GDM1 (cell line): ENCODE measurements at regions not wholly inside any gene's neighbourhood (a gene's known extent, or its start where the extent isn't known, plus 50 kb on each side); places are given as distances from the start of the nearest gene placed in this dataset.
"Not testable (repeated sequence)": the region's sequence is repeated elsewhere in the genome, so short reads cannot be mapped to it uniquely, and the experiment has no call there.

Experiments
- DNase-seq: peaks from one replicate; lab custom pipeline; 2025; lab: John Stamatoyannopoulos, UW

- DNase-seq, result no peak
Observed at GRCh38 chr6:137655291-137655690, 161.1 kb upstream of the OLIG3 start.

- no peak for DNase-seq
Observed at GRCh38 chr6:137656735-137657134, 162.5 kb upstream of the OLIG3 start.

GRCh38 chr6:137657351-137657911 lies 163.2 kb upstream of the OLIG3 start:
- no peak for DNase-seq

- DNase-seq, result no peak
Observed at GRCh38 chr6:137658287-137658686, 164.1 kb upstream of the OLIG3 start.

GRCh38 chr6:137659871-137660270 lies 165.7 kb upstream of the OLIG3 start:
- no peak for DNase-seq

- no peak for DNase-seq
Observed at GRCh38 chr6:137660296-137660731, 166.1 kb upstream of the OLIG3 start.

GRCh38 chr6:137661601-137662000 lies 167.4 kb upstream of the OLIG3 start:
- DNase-seq, result no peak

GRCh38 chr6:137664183-137664582 lies 170.0 kb upstream of the OLIG3 start:
- DNase-seq, result no peak

- no peak for DNase-seq
Observed at GRCh38 chr6:137665342-137665934, 171.2 kb upstream of the OLIG3 start.

GRCh38 chr6:137666202-137666774 lies 172.1 kb upstream of the OLIG3 start:
- no peak for DNase-seq

GRCh38 chr6:137673603-137674002 lies 179.4 kb upstream of the OLIG3 start:
- no peak for DNase-seq

GRCh38 chr6:137676888-137677287 lies 182.7 kb upstream of the OLIG3 start:
- no peak for DNase-seq

- no peak for DNase-seq
Observed at GRCh38 chr6:137677709-137678108, 183.5 kb upstream of the OLIG3 start.

GRCh38 chr6:137678451-137678850 lies 184.3 kb upstream of the OLIG3 start:
- no peak for DNase-seq

- DNase-seq, result no peak
Observed at GRCh38 chr6:137680705-137681346, 186.2 kb upstream of the TNFAIP3 start.

- DNase-seq, result no peak
Observed at GRCh38 chr6:137681445-137682009, 185.5 kb upstream of the TNFAIP3 start.

GRCh38 chr6:137682658-137683057 lies 184.4 kb upstream of the TNFAIP3 start:
- DNase-seq, result not testable (repeated sequence)

GRCh38 chr6:137683916-137684315 lies 183.1 kb upstream of the TNFAIP3 start:
- DNase-seq, result no peak

GRCh38 chr6:137685798-137686375 lies 181.2 kb upstream of the TNFAIP3 start:
- no peak for DNase-seq

- DNase-seq, result no peak
Observed at GRCh38 chr6:137687818-137688217, 179.2 kb upstream of the TNFAIP3 start.

- DNase-seq, result no peak
Observed at GRCh38 chr6:137688230-137688971, 178.7 kb upstream of the TNFAIP3 start.

- DNase-seq, result no peak
Observed at GRCh38 chr6:137689377-137689776, 177.7 kb upstream of the TNFAIP3 start.
